HepG2 (cell line): ENCODE measurements at regions not wholly inside any gene's neighbourhood (a gene's known extent, or its start where the extent isn't known, plus 50 kb on each side); places are given as distances from the start of the nearest gene placed in this dataset.

Source experiments
- CTCF ChIP-seq: sonication (generic); formaldehyde crosslinking; IDR thresholded peaks from 2 replicates; pipeline ENCODE4 v1.5.0; 2020; ENCODE audit warnings: mild to moderate bottlenecking, missing genetic modification reagents, moderate library complexity
- POLR2A ChIP-seq, 2 experiments: IDR thresholded peaks; 2 replicates each; pipeline ENCODE4 v1.6.1; 2011; ENCODE audit warnings: low read depth in 2 of 2, low read length in 2 of 2, mild to moderate bottlenecking in 1 of 2, moderate library complexity in 1 of 2; ENCODE audit not compliant: insufficient read depth in 1 of 2

GRCh38 chr1:194117582-194117981 is 931.2 kb upstream of the B3GALT2 start:
- TF ChIP-seq CTCF (CRISPR knock-in tag) (peak; percentile 46), POLR2A (IDR thresholded peaks at IDR 0.05; ENCODE audit: insufficient read depth in 1 of 2, low read depth in 2 of 2, low read length in 2 of 2) (no peak)
